Tibial artery (tissue), 4 donors: ENCODE measurements at regions not wholly inside any gene's neighbourhood (a gene's known extent, or its start where the extent isn't known, plus 50 kb on each side); places are given as distances from the start of the nearest gene placed in this dataset.

Experiments used
- DNase-seq, 2 donors: peaks; one replicate each; pipeline ENCODE4 v3.0.0-alpha.2; 2019
- H3K27ac ChIP-seq, 2 donors: fragments of 200-600 bp; sonication (generic) in 1 of 2; 1 replicate in 1 of 2; 2 replicates in 1 of 2; pipeline ENCODE4 v1.5.1; 2018 to 2019; ENCODE audit warnings: mild to moderate bottlenecking in 1 of 2
- H3K27me3 ChIP-seq, 2 donors: fragments of 200-600 bp; sonication (generic) in 1 of 2; one replicate each; pipeline versions ENCODE4 v1.5.1 to v1.6.0; 2016 to 2019
- H3K36me3 ChIP-seq, 3 donors: fragments of 200-600 bp; sonication (generic) in 2 of 3; one replicate each; pipeline ENCODE4 v1.5.1; 2016 to 2019; ENCODE audit warnings: mild to moderate bottlenecking in 2 of 3
- H3K4me1 ChIP-seq, 4 donors: fragments of 200-600 bp; sonication (generic) in 2 of 4; 1 replicate in 3 of 4; 2 replicates in 1 of 4; pipeline ENCODE4 v1.5.1; 2016 to 2019
- H3K4me3 ChIP-seq, 2 donors: fragments of 200-600 bp; sonication (generic) in 1 of 2; 1 replicate in 1 of 2; 2 replicates in 1 of 2; pipeline ENCODE4 v1.5.1; 2018 to 2019; ENCODE audit warnings: mild to moderate bottlenecking in 2 of 2
- H3K9me3 ChIP-seq, 3 donors: fragments of 200-600 bp; sonication (generic) in 1 of 3; one replicate each; pipeline ENCODE4 v1.5.1; 2016 to 2019
- CTCF ChIP-seq, 2 experiments: fragments of 200-600 bp in 1 of 2; fragments of 450-650 bp in 1 of 2; IDR thresholded peaks; one replicate each; pipeline ENCODE4 v1.5.1; 2017 to 2019; ENCODE audit warnings: antibody characterized with exemption in 2 of 2, mild to moderate bottlenecking in 1 of 2, moderate library complexity in 1 of 2
- intact Hi-C: fragments of 100-400 bp; cut with DNase I; formaldehyde crosslinking; loops from one replicate; pipeline ENCODE4 v1.15.0; 2023; ENCODE audit warnings: low total_unique reads

- Histone ChIP-seq H3K4me3 (no peak overlapping the region), H3K36me3 (no peaks in the 10 kb centered on the region), H3K9me3 (no peaks in the 10 kb centered on the region), H3K27ac (no peak overlapping the region), H3K27me3 (no peaks in the 10 kb centered on the region), H3K4me1 (peaks cover 0 to 25% (median 10%) of the 10 kb centered on the region in 4 donors)
- no peak for DNase-seq
- intact Hi-C loops: no loop called here
- no peak for TF ChIP-seq CTCF (IDR thresholded peaks at IDR 0.05)
Observed at GRCh38 chr12:105840384-105840783, 298.4 kb downstream of the NUAK1 start.

- intact Hi-C loops: no loop called here
- DNase-seq: no peak
- no peaks in the 10 kb centered on the region for H3K27me3 ChIP-seq
- no peaks in the 10 kb centered on the region for H3K9me3 ChIP-seq
- no peaks in the 10 kb centered on the region for H3K36me3 ChIP-seq
- no peak overlapping the region for H3K4me3 ChIP-seq
- no peak for TF ChIP-seq CTCF (IDR thresholded peaks at IDR 0.05)
- peaks cover 0 to 22% (median 9%) of the 10 kb centered on the region in 4 donors for H3K4me1 ChIP-seq
- H3K27ac ChIP-seq: no peak overlapping the region
Observed at GRCh38 chr12:105841840-105842239, 296.9 kb downstream of the NUAK1 start.

GRCh38 chr12:105843561-105843960, 295.2 kb downstream of the NUAK1 start:
- no peak for DNase-seq
- H3K27me3 ChIP-seq: no peaks in the 10 kb centered on the region
- H3K36me3 ChIP-seq: no peaks in the 10 kb centered on the region
- H3K9me3 ChIP-seq: no peaks in the 10 kb centered on the region
- intact Hi-C loops: no loop called here
- peak overlapping the region in 1 of 2 donors; percentile 8 for H3K27ac ChIP-seq
- H3K4me1 ChIP-seq: peaks cover 0 to 22% (median 9%) of the 10 kb centered on the region in 4 donors
- no peak for TF ChIP-seq CTCF (IDR thresholded peaks at IDR 0.05)
- no peak overlapping the region for H3K4me3 ChIP-seq

- no peaks in the 10 kb centered on the region for H3K9me3 ChIP-seq
- intact Hi-C loops: no loop called here
- H3K27me3 ChIP-seq: no peaks in the 10 kb centered on the region
- TF ChIP-seq CTCF (IDR thresholded peaks at IDR 0.05): no peak
- DNase-seq: no peak
- H3K4me3 ChIP-seq: no peak overlapping the region
- peaks cover 0 to 22% (median 9%) of the 10 kb centered on the region in 4 donors for H3K4me1 ChIP-seq
- H3K27ac ChIP-seq: peak overlapping the region in 1 of 2 donors; percentile 8
- H3K36me3 ChIP-seq: no peaks in the 10 kb centered on the region
Observed at GRCh38 chr12:105843986-105844760, 294.6 kb downstream of the NUAK1 start.

- DNase-seq: no peak
- Histone ChIP-seq H3K27ac (no peak overlapping the region), H3K4me3 (no peak overlapping the region), H3K36me3 (no peaks in the 10 kb centered on the region), H3K27me3 (no peaks in the 10 kb centered on the region), H3K4me1 (peaks cover 0 to 22% (median 9%) of the 10 kb centered on the region in 4 donors), H3K9me3 (no peaks in the 10 kb centered on the region)
- intact Hi-C loops: no loop called here
- no peak for TF ChIP-seq CTCF (IDR thresholded peaks at IDR 0.05)
Observed at GRCh38 chr12:105846331-105846730, 292.4 kb downstream of the NUAK1 start.
